ENCODE measurements at regions not wholly inside any gene's neighbourhood (a gene's known extent, or its start where the extent isn't known, plus 50 kb on each side); places are given as distances from the start of the nearest gene placed in this dataset.

- TF ChIP-seq POLR2A (IDR thresholded peaks at IDR 0.05): no peak
- no peak for TF ChIP-seq CTCF (IDR thresholded peaks at IDR 0.05)
These were observed 209.0 kb downstream of the TMTC3 start for GRCh38 chr12:88351146-88351545.
